ENCODE measurements at regions not wholly inside any gene's neighbourhood (a gene's known extent, or its start where the extent isn't known, plus 50 kb on each side); places are given as distances from the start of the nearest gene placed in this dataset.

DNA sequence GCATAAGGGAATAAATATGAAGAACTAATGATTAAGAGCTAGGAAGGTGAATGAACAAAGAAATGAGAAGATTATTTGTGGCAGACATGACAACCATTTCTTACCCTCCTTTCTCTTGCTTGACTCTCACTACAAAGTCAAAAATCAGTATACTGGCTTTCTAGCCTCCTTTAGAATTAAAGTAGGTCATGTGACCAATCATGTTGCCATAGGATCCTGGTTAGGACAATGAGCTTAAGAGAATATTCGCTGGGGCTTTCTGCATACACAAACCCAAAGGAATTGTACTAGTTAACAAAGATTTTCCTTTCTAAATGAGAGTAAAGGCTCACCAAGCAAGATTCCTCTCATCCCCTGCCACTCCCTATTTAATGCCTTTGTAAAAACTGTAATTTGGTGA lies 76.0 kb upstream of the ID4 start:
- H3K4me1 ChIP-seq, result no peaks in the 10 kb centered on the region
- whole genome bisulfite sequencing, 5 donors, result 76 to 96% (median 84%) methylated on average over 1 of the region's 1 CpG
- no peaks in the 10 kb centered on the region for H3K27me3 ChIP-seq
- no peaks in the 10 kb centered on the region for H3K36me3 ChIP-seq
- H3K4me3 ChIP-seq, result no peak overlapping the region
- TF ChIP-seq, protein P1, sequence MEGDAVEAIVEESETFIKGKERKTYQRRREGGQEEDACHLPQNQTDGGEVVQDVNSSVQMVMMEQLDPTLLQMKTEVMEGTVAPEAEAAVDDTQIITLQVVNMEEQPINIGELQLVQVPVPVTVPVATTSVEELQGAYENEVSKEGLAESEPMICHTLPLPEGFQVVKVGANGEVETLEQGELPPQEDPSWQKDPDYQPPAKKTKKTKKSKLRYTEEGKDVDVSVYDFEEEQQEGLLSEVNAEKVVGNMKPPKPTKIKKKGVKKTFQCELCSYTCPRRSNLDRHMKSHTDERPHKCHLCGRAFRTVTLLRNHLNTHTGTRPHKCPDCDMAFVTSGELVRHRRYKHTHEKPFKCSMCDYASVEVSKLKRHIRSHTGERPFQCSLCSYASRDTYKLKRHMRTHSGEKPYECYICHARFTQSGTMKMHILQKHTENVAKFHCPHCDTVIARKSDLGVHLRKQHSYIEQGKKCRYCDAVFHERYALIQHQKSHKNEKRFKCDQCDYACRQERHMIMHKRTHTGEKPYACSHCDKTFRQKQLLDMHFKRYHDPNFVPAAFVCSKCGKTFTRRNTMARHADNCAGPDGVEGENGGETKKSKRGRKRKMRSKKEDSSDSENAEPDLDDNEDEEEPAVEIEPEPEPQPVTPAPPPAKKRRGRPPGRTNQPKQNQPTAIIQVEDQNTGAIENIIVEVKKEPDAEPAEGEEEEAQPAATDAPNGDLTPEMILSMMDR (IDR thresholded peaks at IDR 0.05), result no peak
- no peak for TF ChIP-seq POLR2AphosphoS5 (IDR thresholded peaks at IDR 0.05)
- TF ChIP-seq POLR2A (IDR thresholded peaks at IDR 0.05), result no peak
- TF ChIP-seq EP300 (IDR thresholded peaks at IDR 0.05), result no peak
- intact Hi-C loops (cut with DNase I; ENCODE audit: low total_unique reads), result no loop called here
- no peak for DNase-seq
- H3K27ac ChIP-seq, result no peak overlapping the region
- H3K9me3 ChIP-seq, result no peaks in the 10 kb centered on the region

DNA sequence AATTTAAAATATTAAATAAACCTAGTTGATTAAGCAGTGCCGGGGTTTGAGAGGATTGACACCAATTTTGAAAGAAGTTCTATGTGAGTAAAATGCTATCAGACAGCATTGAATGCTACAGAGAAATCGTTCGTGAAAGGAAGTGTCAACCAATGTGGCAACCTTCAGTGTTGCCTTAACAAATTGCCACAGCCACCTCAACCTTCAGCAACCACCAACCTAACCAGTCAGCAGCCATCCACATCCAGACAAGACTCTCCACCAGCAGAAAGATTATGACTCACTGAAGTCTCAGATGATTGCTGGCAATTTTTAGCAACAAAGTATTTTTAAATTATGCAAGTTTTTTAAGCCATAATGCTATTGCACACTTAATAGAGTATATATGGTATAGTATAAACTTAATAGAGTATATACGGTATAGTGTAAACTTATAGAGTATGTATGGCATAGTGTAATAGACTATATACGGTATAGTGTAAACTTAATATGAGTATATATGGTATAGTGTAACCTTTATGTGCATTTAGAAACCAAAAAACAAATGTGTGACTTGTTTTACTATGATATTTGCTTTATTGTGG lies 65.3 kb upstream of the ID4 start:
- no peak overlapping the region for H3K4me3 ChIP-seq
- H3K4me1 ChIP-seq, result no peaks in the 10 kb centered on the region
- intact Hi-C loops (cut with DNase I; ENCODE audit: low total_unique reads), result no loop called here
- H3K9me3 ChIP-seq, result no peaks in the 10 kb centered on the region
- WGBS, 5 donors, result 67 to 82% (median 76%) methylated on average over 5 of the region's 5 CpGs
- TF ChIP-seq, protein P1 (IDR thresholded peaks at IDR 0.05), result no peak
- no peak for TF ChIP-seq POLR2A (IDR thresholded peaks at IDR 0.05)
- no peak for TF ChIP-seq POLR2AphosphoS5 (IDR thresholded peaks at IDR 0.05)
- no peak for TF ChIP-seq EP300 (IDR thresholded peaks at IDR 0.05)
- H3K27ac ChIP-seq, result no peak overlapping the region
- no peaks in the 10 kb centered on the region for H3K36me3 ChIP-seq
- DNase-seq, result no peak
- H3K27me3 ChIP-seq, result no peaks in the 10 kb centered on the region

DNA sequence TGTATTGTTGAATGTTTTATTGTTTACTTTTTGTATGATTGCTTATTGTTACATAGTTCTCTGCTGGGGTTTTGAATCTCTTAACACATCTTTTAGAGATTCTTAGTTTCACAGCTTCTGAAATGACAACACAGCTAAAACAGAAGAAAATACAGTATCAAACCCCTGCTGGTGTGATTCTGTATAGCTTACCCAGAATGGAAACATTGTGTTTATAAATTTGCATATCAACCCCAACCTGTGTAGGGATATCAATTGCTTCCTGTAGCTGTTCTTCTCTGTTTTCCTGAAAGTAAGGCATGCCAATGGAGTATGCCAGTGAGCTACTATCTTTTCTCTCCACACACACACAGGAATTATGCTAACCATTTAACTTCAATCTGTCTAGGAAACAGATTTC lies 64.3 kb upstream of the ID4 start:
- intact Hi-C loops (cut with DNase I; ENCODE audit: low total_unique reads), result no loop called here
- TF ChIP-seq POLR2A (IDR thresholded peaks at IDR 0.05), result no peak
- TF ChIP-seq, protein P1 (IDR thresholded peaks at IDR 0.05), result no peak
- no peak for TF ChIP-seq POLR2AphosphoS5 (IDR thresholded peaks at IDR 0.05)
- TF ChIP-seq EP300 (IDR thresholded peaks at IDR 0.05), result no peak
- Histone ChIP-seq H3K27ac (no peak overlapping the region), H3K4me3 (no peak overlapping the region), H3K4me1 (no peaks in the 10 kb centered on the region), H3K27me3 (no peaks in the 10 kb centered on the region), H3K9me3 (no peaks in the 10 kb centered on the region), H3K36me3 (no peaks in the 10 kb centered on the region)
- DNase-seq, result no peak

DNA sequence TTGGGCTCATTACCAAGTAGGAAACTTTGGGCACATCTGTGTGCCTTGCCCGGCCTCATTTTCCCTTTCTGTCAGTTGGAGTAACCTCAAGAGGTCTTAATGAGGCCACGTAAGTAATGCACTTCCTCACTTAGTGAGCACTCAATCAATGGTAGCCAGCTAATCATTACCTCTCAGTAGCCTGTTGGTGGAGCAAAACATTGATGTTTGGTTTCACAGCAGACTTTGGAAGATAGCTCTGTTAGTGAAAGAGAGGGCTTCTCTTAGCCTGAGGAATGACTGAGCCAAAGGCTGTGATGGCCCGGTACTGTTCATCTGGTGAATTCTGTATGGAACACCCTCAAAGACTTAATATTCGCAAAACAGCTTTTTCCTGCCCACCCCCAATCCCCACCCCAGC lies 55.9 kb upstream of the ID4 start:
- TF ChIP-seq, protein P1 (IDR thresholded peaks at IDR 0.05), result no peak
- TF ChIP-seq POLR2A (IDR thresholded peaks at IDR 0.05), result no peak
- no peak for TF ChIP-seq POLR2AphosphoS5 (IDR thresholded peaks at IDR 0.05)
- no peak for TF ChIP-seq EP300 (IDR thresholded peaks at IDR 0.05)
- Histone ChIP-seq H3K9me3 (peaks cover 0 to 4% (median 0%) of the 10 kb centered on the region in 4 donors), H3K4me1 (no peaks in the 10 kb centered on the region), H3K27me3 (no peaks in the 10 kb centered on the region), H3K4me3 (no peak overlapping the region), H3K27ac (no peak overlapping the region), H3K36me3 (no peaks in the 10 kb centered on the region)
- 75 to 91% (median 86%) methylated on average over 4 of the region's 4 CpGs for WGBS, 5 donors
- DNase-seq, result no peak
- intact Hi-C loops (cut with DNase I; ENCODE audit: low total_unique reads), result no loop called here
